SK-N-SH (cell line): ENCODE measurements at regions not wholly inside any gene's neighbourhood (a gene's known extent, or its start where the extent isn't known, plus 50 kb on each side); places are given as distances from the start of the nearest gene placed in this dataset.

ENCODE experiments used
- FOXJ3 ChIP-seq: sonication (generic); formaldehyde crosslinking; IDR thresholded peaks from 2 replicates; pipeline ENCODE4 v1.5.1; 2020; ENCODE audit warnings: mild to moderate bottlenecking, missing genetic modification reagents
- GATA2 ChIP-seq: sonication (generic); formaldehyde crosslinking; IDR thresholded peaks from 2 replicates; pipeline ENCODE4 v1.5.0; 2020; ENCODE audit warnings: mild to moderate bottlenecking, missing genetic modification reagents
- MAX ChIP-seq: IDR thresholded peaks from 2 replicates; pipeline ENCODE4 v1.4.0; 2012; ENCODE audit warnings: low read depth
- SIN3A ChIP-seq: IDR thresholded peaks from 2 replicates; pipeline ENCODE4 v1.6.1; 2012; ENCODE audit warnings: low read depth, mild to moderate bottlenecking, low read length, moderate library complexity, borderline replicate concordance
- TAF1 ChIP-seq: IDR thresholded peaks from 2 replicates; pipeline ENCODE4 v1.6.1; 2012; ENCODE audit warnings: low read depth, mild to moderate bottlenecking, low read length, moderate library complexity, borderline replicate concordance
- TF ChIP-seq, protein P1 (sequence below): fragments of 200-600 bp; sonication (generic); IDR thresholded peaks from 2 replicates; pipeline ENCODE4 v1.6.1; 2017; ENCODE audit warnings: antibody characterized with exemption, mild to moderate bottlenecking, moderate library complexity
- TF ChIP-seq, protein P2 (sequence below): IDR thresholded peaks from 2 replicates; pipeline ENCODE4 v1.6.1; 2012; ENCODE audit warnings: mild to moderate bottlenecking, low read depth, low read length, moderate library complexity

DNA sequence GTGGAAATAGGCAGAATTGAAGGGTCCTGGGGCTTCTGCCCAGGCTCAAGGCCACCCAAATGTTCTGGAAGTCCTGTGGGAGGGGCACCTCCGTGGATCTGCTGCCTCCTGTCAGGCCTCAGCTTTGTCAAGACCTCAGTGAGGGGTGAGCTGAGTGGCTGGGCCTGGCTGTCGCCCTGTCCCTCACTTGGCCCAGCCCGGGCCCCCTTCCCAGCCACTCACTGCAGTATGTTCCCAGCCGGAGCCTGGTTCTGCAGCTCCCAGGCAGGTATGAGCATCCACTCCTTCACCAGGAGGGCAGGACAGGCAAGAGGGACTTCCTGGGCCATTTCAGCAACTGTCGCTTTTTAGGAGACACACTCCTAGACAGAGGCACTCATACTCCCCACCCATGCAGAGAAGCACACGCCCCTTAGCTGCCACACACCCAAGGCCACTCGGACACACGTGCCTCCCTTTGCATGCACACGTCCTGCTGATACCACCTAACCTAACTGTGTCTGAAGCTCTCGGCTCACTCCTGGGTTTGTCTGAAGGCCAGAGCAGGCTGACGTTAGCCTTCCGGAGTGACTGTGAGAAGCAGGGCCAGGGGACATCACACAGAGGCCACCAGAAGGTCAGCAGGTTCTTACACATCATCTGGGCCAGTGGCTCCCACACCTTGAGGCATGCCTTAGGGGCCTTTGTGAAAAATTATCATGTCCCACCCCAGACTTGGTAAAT, 72.2 kb upstream of the COL13A1 start:
- TF ChIP-seq TAF1, result no peak
- no peak for TF ChIP-seq SIN3A
- TF ChIP-seq GATA2 (CRISPR knock-in tag), result no peak
- TF ChIP-seq MAX, result no peak
- TF ChIP-seq FOXJ3 (CRISPR knock-in tag), result no peak
- TF ChIP-seq, protein P1, sequence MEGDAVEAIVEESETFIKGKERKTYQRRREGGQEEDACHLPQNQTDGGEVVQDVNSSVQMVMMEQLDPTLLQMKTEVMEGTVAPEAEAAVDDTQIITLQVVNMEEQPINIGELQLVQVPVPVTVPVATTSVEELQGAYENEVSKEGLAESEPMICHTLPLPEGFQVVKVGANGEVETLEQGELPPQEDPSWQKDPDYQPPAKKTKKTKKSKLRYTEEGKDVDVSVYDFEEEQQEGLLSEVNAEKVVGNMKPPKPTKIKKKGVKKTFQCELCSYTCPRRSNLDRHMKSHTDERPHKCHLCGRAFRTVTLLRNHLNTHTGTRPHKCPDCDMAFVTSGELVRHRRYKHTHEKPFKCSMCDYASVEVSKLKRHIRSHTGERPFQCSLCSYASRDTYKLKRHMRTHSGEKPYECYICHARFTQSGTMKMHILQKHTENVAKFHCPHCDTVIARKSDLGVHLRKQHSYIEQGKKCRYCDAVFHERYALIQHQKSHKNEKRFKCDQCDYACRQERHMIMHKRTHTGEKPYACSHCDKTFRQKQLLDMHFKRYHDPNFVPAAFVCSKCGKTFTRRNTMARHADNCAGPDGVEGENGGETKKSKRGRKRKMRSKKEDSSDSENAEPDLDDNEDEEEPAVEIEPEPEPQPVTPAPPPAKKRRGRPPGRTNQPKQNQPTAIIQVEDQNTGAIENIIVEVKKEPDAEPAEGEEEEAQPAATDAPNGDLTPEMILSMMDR, result no peak
- TF ChIP-seq, protein P2, sequence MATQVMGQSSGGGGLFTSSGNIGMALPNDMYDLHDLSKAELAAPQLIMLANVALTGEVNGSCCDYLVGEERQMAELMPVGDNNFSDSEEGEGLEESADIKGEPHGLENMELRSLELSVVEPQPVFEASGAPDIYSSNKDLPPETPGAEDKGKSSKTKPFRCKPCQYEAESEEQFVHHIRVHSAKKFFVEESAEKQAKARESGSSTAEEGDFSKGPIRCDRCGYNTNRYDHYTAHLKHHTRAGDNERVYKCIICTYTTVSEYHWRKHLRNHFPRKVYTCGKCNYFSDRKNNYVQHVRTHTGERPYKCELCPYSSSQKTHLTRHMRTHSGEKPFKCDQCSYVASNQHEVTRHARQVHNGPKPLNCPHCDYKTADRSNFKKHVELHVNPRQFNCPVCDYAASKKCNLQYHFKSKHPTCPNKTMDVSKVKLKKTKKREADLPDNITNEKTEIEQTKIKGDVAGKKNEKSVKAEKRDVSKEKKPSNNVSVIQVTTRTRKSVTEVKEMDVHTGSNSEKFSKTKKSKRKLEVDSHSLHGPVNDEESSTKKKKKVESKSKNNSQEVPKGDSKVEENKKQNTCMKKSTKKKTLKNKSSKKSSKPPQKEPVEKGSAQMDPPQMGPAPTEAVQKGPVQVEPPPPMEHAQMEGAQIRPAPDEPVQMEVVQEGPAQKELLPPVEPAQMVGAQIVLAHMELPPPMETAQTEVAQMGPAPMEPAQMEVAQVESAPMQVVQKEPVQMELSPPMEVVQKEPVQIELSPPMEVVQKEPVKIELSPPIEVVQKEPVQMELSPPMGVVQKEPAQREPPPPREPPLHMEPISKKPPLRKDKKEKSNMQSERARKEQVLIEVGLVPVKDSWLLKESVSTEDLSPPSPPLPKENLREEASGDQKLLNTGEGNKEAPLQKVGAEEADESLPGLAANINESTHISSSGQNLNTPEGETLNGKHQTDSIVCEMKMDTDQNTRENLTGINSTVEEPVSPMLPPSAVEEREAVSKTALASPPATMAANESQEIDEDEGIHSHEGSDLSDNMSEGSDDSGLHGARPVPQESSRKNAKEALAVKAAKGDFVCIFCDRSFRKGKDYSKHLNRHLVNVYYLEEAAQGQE, result no peak
